A172 (cell line): ENCODE measurements at regions not wholly inside any gene's neighbourhood (a gene's known extent, or its start where the extent isn't known, plus 50 kb on each side); places are given as distances from the start of the nearest gene placed in this dataset.
A peak's percentile ranks its signal among the peaks of the same experiment; 100 is the strongest.

ENCODE experiments used
- DNase-seq: peaks from one replicate; pipeline ENCODE4 v3.0.0-alpha.2; 2015; ENCODE audit warnings: low spot score

DNA sequence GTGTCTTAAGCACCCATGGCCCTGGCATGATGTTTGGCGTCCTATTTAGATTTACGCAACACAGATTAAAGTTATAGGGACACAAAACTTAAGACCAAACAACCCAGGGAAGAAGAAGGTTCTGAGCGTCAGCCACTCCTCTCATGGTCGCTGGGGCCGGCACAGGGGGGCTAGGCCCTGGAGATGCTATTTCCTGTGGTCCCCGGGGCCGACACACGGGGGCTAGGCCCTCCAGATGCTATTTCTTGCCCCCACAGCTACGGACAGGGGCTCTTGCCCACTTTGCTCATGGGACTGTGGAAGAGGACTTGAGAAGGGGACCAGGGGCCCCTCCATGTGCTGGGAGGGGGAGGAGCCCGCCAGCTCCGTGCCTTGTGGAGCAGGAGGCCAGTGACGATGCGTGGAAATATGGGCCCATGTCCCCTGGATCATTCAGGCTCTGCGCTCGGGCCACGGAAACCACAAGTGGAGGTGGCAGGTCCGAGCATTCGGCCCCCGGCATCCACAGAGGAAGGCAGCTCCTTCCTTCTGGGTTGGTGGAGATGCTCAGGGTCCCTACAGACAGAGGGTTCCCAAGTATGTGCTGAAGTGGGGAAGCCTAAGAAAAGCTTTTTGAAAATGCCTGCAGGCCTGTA is 711.1 kb downstream of the BRD1 start:
- DNase-seq = no peak

DNA sequence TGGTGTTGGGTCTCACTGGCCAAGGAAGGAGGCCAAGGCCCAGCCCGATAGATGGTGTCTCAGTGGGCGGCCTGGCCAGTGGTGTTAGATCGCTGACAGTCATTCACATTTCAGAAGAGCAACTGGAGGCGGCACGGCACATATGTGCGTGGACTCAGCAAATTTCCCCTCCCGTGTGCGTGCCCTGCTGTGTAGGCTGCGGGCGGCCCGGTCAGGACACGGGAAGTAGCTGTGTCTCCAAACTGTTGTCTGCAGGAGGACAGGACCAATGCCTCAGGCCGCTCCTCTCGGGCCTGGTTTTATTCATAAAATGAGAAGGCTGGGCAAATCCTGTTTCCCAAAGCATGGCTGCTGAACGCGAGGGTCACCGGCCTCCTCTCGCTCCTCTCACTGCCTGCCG is 711.7 kb downstream of the BRD1 start:
- no peak for DNase-seq

DNA sequence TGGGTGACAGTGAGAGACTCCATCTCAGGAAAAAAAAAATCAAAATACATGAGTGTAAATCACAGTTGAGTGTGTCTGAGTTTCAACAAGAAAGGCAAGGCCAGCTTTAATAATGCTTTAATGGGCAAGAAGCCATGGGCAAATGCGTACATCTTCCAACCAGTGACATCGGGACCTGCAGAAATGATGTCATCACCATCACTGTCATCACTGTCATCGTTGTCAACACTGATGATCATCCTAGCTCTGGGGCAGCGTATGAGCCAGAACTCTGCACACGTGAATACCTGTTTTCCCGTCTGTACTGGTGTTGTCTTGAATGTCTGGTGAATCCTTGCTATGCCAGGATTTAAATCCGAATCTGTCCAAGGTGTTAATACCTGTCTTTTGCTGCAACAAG is 712.5 kb downstream of the BRD1 start:
- no peak for DNase-seq

DNA sequence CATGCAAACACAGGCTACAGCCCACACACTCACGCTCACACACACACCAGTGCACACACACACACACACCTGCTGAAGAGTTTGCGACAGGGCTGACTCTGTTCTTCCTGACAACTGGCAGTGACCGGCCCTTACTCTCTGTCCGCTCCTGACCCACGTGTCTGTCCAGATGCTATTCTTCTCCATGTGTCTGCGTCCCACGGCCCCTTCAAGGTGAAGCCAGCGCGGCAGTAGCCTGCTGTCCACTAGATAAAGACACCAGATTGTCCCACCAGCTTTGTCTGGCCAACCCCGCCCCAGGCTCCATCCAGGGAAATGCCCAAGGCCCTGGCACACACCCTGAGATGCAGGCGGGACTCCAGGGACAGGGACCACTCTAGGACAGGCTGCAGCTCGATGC is 713.9 kb downstream of the BRD1 start:
- no peak for DNase-seq

DNA sequence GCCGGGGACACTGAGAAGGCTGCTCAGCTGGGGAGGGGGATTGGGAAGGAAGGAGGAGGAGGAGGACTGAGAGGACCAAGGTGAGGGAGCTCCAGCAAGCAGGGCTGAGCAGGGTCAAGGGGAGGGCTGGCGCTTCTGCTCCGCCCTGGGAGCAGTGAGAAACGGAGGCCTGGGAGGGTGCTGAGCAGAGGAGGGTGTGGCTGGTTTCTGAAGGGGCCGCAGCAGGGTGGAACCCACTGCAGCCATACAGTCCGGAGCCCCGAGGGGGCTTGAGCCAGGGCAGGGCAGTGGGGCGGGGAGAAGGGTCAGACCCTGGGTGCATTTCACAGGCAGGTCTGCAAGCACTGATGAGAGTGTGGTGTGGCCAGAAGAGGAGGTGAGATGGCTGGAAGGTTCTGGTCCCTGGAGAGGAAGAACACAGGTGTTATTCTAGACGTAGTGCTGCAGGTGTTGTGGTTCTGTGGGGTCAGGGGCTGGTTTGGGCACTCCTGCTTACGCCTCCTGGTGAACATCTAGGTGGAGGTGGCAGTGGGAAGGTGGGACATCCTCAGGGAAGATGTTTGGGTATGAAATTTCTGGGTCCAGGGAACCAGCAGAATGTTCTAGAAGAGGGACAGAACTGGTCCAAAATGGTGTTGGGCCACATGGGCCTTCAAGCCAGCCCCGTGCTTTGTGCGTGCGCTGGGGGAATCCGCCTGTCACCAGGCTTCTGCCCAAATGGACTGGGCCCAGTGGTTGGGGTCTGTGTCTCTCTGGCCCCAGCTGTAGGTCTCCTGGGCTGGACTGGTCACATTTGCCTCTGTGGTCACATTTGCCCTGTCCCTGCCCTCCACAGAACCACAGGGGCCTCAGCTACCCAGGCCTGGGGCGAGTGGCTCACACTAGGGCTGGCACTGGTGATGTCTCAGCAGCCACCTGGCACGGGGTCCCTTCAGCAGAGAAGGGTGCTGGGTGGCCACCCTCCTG is 714.7 kb downstream of the BRD1 start:
- DNase-seq = no peak

DNA sequence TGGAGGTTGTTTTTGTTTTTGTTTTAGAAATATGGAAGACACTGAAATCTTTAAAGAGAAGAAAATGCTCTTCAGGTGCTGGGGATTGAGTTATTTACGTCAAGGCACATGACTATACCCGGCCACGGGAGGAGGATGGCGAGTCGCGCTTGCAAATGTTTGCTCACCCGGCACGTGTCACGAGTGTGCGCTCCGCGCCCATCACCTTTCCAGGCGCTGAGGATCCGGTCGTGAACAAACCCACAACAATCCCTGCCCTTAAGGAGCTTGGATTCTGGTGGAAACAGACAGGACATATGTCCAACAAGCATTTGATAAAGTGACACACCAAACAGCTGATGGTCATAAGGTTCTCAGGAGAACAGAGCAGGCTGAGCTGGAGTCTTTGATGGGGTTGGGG is 715.5 kb downstream of the BRD1 start:
- DNase-seq = no peak

DNA sequence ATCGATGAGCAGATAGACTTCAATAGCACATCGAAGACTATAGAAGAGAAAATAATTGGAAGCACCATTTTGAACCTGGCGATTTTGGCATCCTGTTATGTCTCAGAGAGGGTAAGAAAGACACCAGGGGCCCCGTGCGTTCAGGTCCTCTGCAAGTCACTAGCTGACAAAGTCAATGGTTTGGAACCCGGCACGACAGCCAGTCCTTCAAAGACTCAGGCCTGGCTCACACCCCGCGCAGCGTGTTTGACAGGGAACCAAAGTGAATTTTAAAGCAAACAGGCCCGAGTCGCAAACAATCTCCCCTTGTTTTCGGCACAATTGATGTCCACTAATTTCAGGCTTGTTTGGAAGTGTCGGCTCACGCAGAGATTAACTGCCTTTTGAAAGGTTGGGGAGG is 716.6 kb downstream of the BRD1 start:
- no peak for DNase-seq

DNA sequence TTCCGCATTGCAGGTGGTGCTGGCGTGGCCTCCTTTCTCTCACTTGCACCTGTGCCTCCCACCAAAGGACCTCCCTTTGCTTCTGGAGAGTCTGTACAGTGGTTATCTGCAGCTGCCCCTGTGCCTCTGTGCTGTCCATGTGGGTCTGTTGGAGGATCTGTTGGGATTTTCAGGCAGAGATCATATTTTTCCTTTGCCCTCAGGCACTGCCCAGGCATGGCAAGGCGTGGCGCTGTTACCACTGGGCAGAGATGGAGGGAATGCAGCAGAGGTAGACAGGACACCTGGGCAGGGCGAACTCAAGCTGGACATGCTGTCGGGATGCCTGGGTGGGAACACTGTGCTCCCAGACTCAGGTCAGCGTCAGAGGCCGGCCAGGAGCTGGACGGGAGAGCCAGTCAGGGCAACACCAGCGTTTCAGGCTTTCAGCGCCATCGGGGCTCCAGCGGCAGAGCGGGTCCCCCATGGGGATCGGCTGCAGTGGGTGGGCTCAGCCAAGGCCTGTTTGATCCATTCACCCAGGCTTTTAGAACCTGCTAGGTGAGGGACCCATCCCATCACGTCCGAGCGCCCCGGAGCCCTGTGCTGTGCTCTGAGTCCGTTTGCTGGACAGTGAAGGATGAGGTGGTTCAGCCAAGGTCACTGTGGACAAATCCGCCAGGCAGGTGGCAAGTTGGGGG is 718.9 kb downstream of the BRD1 start:
- DNase-seq = no peak

DNA sequence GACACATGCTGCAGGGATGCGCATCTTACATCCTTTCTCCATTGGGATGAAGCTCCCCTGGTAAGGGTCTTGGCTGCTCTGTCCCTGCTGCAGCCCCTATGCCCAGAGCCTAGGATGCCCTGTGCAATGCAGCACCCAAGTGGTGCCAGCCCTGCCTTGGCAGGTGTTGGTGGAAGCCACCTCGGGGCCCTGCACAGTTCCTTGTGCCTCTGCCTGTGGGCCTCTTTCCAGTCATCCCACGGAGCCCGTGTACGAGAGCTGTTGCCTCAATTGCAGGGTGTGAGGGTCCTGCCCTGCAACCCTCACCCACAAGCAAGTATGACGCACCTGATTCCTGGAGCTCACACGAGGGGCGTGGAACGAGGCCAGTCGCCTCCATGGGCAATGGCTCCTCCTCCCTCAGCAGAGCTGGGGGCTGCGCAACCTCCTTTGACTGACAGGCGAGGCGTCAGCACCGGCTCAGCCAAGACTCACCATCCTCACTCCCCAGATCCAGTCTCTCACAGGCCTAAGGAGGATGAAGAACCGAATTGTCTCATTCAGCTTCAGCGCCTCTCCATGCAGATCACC is 719.6 kb downstream of the BRD1 start:
- no peak for DNase-seq

DNA sequence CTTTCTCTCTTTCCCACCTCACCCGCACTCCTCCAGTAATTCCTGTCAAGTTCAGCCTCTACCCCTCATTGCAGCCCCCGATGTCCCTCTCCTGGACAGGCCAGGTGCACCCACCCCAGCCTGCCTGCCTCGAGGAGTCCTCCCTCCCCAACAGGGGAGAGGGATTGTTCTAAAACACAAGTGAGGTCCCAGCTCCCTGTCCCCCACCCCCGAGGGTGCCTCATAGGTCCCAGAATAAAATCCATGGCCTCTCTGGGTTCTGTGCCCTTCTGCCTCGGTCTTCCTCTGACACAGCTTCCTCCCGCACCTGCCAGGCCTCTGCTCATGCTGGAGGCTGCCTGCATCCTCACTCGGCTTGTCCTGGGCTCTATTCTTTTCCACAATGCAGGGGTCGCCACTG is 720.1 kb downstream of the BRD1 start:
- DNase-seq = no peak

DNA sequence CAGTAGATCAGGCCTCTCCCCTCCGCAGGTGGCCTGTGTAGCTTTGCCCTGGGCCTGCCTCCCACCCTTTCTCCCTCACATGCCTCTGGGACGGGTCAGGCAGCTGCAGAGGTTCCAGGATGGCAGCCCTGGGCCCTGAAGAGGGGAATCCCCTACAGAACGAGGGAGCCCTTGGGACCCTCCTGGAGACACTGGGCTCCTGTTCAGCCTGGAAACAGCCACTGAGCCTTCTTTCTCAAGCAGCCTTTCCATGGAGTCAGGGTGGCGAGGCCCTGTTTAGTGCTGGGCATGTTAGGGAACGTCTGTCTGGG is 720.9 kb downstream of the BRD1 start:
- no peak for DNase-seq

DNA sequence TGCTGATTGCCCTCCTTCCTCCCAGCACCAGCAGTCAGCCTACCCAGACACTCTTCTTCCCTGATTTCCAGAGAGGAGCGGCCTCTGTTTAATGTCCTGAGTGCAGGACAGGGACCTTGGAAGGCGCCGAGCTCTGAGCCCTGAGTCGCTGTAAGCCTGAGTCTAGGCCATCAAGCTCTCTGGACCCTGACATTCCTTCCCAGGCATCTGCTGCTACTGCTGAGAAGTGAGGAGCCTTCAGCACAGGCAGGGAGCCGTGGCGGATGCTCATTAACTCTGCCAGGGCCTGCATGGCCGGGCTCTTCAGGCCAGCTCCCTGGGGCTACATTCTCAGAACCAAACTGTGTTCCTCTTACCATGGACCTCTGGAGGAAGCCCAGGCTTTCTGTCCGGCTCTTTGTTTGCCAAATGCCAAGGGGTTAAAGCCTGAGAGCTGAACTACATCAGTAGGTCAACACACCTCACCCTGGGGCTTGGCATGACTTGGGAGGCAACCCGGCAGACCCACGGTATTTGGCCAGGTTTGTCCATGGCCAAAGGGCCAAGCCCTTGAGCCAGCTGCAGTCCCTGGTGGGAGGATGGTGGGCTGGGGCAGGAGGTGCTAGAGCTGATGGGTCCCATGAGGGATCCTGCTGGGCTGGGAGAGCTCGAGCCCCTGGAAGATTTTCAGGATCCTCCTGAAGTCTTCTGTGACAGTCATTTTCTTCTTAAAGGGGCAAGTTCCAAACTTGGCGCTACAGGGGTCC is 721.4 kb downstream of the BRD1 start:
- no peak for DNase-seq

DNA sequence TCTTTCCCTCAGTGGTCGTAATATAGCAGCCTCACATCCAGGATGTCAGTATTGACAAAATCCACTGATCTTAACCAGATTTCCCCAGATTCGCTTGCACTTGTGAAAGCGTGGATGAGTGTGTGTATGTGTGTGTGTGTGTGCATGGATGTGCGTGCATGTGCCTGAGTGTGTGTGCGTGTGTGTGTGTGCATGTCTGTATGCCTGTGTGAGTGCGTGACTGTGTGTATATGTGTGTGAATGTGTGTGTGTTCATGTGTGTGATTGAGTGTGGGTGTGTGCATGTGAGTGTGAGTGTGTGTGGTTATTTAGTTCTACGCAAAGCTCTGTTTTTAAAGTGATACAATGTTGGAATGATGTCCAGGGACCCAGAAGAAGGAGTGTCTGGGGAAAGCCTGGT is 723.2 kb downstream of the BRD1 start:
- DNase-seq = no peak

DNA sequence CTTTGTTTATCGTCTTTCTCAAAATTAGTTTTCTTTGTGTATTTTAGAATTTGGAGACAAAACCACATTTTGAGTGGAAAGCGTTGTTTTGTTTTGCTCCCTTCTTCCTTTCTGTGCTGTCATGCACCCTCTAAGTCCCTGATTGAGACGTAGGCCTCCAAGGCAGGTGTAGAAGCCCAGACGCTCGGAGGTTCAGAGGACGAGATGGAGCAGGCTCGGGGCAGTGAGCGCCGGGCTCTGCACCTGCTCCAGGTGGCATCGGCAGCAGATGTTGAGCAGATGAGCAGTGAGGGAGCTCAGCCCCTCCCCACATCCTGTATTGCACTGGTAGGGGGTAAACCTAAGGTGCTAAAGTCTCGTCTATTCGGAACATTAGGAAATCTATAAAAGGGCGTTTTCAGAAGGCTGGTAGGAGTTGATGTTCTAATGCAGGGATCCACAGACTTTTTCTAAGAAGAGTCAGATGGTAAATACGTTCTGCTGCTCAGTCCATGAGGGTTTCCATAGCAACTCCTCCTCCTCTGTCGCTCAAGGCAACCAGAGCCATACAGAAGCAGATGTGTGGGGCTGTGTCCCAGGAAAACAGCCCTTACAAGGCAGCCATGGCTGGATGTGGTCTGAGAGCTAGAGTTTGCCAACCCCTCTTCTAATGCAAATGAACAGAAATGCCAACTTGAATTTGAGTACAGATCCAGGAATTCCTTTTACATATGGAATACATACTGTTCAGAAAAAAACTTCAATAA is 724.2 kb downstream of the BRD1 start:
- DNase-seq = no peak

DNA sequence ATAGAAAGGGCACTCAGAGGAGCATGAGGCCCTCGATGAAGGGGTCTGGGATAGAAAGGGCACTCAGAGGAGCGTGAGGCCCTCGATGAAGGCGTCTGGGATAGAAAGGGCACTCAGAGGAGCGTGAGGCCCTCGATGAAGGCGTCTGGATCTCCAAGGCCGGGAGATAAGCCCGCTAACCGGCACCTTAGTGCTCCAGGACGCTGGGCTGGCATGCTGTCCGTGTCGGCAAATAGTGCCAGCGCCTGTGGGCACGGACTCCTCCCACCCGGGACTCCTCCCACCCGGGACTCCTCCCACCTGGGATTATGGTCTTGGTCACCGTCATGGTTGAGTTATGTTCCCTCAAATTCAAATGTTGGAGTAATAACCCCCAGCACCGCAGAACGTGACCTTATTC is 725.3 kb downstream of the BRD1 start:
- DNase-seq = no peak

DNA sequence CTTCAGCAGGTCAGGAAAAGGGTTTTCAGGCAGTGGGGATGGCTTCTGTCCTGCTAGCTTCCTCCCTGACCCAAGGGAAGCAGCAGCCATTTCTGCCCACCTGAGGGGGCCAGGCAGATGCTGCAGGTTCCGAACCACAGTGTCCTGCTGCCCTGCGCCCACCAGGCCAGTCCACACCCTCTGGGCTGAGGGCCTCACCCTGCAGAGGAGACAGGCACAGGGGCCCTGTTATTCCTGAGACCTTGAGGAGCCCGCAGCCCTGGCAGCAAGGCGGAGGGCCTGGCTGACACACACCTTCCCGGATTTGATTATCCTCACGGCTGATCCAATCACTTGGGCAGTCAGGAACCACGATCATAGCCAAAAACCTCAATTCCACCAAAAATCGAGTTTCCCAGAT is 725.8 kb downstream of the BRD1 start:
- DNase-seq = no peak

DNA sequence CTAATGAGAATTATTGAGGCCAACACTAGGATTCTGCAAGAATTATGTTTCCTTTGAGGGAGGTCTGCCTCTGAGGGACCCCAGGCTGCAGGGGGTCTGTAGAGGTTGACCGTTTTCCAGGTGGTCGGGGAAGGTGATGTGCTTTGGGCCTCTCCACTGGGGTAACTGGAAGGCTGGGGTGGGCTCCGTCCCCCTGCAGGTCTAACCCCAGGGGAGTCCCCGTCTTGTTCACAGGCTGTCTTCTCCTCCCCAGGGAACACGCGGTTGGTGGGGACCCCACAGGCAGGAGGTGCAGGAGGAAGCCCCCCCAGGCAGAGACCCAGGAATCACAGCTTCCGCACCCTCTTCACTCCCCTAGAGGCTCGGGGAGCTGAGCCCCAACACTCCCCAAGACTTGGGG is 726.4 kb downstream of the BRD1 start:
- DNase-seq = no peak

DNA sequence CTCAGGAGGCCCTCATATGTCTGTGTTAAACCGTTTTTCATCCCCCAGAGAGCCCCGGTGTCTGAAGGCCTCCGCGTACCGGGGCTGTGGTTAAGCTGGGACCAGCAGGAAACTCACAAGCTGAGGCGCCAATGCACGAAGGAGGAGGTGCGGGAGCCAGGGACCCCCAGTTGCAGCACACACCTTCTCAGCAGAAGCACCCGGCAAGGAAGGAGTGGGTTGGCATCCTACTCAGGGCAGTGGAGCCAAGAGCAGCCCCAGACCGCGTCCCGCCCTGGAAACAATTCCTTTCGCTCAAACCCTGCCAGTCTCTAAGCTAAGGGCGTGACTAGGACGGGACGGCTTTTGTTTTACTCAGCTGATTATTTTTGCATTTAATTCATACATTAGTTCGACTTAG is 726.9 kb downstream of the BRD1 start:
- no peak for DNase-seq

DNA sequence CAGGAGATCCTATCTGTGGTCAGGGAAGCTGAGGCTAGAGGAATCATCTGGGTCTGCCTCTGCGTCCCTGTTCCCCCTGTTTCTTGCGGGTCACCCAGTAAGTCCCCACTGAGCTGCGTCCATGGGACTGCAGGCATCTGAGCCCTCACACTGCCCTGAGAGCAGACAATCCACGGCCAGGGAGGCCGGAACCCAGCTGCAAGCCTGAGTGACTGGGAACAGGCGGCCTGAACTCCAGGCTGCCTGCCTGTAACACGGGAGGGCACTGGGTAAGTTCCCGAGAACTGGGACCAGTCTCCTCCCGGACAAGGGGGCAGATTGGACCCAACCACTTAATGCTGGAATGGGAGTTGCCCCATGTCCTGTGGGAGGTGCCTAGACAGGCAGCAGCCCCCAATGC is 727.4 kb downstream of the BRD1 start:
- no peak for DNase-seq

DNA sequence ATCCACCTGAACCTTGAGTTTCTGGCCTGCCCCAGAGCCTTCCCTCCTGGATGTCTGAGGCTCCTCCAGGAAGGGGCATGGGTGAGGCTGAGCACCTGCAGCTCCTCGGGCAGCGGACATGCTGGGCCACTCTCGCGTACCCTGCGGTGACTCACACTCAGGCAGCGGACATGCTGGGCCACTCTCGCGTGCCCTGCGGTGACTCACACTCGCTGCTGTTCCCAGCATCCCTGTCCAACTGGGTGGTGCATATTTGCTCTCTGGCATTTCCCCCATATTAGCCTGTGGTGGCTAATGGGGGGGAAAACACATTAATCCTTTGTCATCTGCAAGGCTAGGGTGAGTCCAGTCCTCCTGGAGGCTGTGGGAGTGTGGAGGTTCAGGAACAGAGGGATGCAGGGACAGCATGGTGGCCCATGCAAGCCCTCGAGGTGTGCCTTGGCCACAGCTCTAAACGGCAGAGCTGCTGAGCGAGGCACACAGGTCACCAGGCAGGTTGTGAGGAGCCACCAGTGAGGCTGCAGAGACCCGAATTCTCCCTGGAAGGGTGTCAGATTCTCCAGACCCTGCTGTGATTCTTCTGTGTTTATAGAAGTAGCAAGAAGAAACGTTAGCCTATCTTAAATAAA is 728.1 kb downstream of the BRD1 start:
- peak; percentile 63 for DNase-seq

DNA sequence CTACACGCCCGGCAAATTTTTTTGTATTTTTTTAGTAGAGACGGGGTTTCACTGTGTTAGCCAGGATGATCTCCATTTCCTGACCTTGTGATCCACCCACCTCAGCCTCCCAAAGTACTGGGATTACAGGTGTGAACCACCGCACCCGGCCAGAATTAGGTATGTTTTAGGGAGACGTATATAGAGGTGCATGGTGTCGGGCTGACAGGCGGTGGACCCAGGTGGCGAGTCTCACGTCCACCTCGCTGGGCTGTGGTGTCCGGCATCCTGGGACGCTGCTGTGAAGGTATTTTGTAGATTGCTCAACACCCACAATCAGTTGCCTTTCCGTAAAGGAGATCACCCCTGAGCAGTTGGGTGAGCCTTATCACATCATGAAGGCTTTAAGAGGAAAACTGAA is 728.6 kb downstream of the BRD1 start:
- DNase-seq = no peak
